ENCODE measurements at regions not wholly inside any gene's neighbourhood (a gene's known extent, or its start where the extent isn't known, plus 50 kb on each side); places are given as distances from the start of the nearest gene placed in this dataset.
A peak's percentile ranks its signal among the peaks of the same experiment; 100 is the strongest.

DNA sequence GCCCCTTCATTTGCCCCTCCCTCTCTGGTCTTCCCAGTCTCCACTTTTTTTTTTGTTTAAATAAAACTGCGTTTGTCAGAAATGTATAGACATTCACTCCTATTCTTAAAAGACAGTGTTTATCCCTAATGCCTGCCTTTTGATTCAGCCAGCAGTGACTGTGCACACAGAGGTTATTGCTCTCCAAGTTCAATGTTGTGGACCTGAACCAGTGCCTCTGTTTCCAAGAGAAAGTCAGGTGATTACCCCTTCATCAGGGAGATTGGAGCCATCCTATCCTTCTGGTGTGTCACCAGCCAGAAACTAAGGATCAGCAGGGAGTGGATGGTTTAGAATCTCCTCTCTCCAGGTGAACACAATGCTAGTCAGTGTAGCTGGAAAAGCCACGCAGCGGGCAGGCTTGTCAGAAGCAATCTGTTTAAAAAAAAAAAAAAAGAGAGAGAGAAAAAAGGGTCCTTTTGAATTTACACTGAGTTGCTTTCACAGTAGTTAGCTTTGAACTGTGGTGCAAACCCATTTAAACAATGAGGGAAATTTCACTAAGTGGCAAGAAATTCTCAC lies 167.5 kb upstream of the DMRT1 start:
- Mint-ChIP-seq H3K9me3 (peaks cover 9% of the 10 kb centered on the region), H3K4me1 (ENCODE audit: low read depth) (peaks cover 23% of the 10 kb centered on the region), H3K36me3 (ENCODE audit: low read depth) (no peaks in the 10 kb centered on the region), H3K27ac (no peak overlapping the region), H3K27me3 (peaks cover 3% of the 10 kb centered on the region), H3K4me3 (no peak overlapping the region)
- intact Hi-C loops (cut with micrococcal nuclease) = no loop called here
- TF ChIP-seq, protein P1, sequence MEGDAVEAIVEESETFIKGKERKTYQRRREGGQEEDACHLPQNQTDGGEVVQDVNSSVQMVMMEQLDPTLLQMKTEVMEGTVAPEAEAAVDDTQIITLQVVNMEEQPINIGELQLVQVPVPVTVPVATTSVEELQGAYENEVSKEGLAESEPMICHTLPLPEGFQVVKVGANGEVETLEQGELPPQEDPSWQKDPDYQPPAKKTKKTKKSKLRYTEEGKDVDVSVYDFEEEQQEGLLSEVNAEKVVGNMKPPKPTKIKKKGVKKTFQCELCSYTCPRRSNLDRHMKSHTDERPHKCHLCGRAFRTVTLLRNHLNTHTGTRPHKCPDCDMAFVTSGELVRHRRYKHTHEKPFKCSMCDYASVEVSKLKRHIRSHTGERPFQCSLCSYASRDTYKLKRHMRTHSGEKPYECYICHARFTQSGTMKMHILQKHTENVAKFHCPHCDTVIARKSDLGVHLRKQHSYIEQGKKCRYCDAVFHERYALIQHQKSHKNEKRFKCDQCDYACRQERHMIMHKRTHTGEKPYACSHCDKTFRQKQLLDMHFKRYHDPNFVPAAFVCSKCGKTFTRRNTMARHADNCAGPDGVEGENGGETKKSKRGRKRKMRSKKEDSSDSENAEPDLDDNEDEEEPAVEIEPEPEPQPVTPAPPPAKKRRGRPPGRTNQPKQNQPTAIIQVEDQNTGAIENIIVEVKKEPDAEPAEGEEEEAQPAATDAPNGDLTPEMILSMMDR (IDR thresholded peaks at IDR 0.05) = no peak
- POLR2A ChIA-PET = interaction anchor here (0.9 kb wide), 1 partner anchor 99 kb away, joined by 3 read pairs; no protein-coding TSS in a partner anchor
- CTCF ChIA-PET = no interaction called here
- no peak for DNase-seq
- no peak for ATAC-seq

DNA sequence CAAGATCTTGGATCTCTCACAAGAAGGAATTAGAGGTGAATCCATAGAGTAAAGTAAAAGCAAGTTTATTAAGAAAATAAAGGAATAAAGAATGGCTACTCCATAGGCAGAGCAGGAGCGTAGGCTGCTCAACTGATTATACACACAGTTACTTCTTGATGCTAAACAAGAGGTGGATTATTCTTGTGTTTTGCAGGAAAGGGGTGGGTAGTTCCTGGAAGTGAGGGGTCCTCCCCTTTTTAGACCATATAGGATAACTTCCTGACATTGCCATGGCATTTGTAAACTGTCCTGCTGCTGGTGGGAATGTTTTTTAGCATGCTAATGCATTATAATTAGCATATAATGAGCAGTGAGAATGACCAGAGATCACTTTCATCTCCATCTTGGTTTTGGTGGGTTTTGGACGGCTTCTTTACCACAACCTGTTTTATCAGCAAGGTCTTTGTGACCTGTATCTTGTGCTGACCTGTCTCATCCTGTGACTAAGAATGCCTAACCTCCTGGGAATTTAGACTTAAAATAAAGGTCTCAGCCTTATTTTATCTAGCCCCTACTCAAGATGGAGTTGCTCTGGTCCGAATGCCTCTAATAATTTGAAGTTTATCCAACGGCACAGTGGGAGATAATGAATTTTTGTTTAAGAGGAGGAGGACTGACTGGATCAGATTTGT lies 165.7 kb upstream of the DMRT1 start:
- intact Hi-C loops (cut with micrococcal nuclease) = no loop called here
- no peak for DNase-seq

GRCh38 chr9:676780-677438 lies 164.6 kb upstream of the DMRT1 start:
- Mint-ChIP-seq H3K27ac (no peak overlapping the region), H3K27me3 (peaks cover 2% of the 10 kb centered on the region), H3K9me3 (no peaks in the 10 kb centered on the region), H3K36me3 (ENCODE audit: low read depth) (no peaks in the 10 kb centered on the region), H3K4me1 (ENCODE audit: low read depth) (peaks cover 23% of the 10 kb centered on the region), H3K4me3 (peak overlapping the region; percentile 53)
- DNase-seq (no peak), ATAC-seq (no peak)
- intact Hi-C loops (cut with micrococcal nuclease) = no loop called here
- POLR2A ChIA-PET = no interaction called here
- CTCF ChIA-PET = no interaction called here
- TF ChIP-seq, protein P1 (IDR thresholded peaks at IDR 0.05) = no peak

More for the DNA sequence above, 165.7 kb upstream of the DMRT1 start:
- peaks cover 23% of the 10 kb centered on the region for H3K4me1 Mint-ChIP-seq (ENCODE audit: low read depth)
- no peaks in the 10 kb centered on the region for H3K9me3 Mint-ChIP-seq
- H3K27me3 Mint-ChIP-seq = peaks cover 2% of the 10 kb centered on the region
- no peaks in the 10 kb centered on the region for H3K36me3 Mint-ChIP-seq (ENCODE audit: low read depth)
- H3K4me3 Mint-ChIP-seq = no peak overlapping the region
- TF ChIP-seq, protein P1 (IDR thresholded peaks at IDR 0.05) = no peak
- POLR2A ChIA-PET = no interaction called here
- ATAC-seq = no peak
- no peak overlapping the region for H3K27ac Mint-ChIP-seq
- CTCF ChIA-PET = no interaction called here

DNA sequence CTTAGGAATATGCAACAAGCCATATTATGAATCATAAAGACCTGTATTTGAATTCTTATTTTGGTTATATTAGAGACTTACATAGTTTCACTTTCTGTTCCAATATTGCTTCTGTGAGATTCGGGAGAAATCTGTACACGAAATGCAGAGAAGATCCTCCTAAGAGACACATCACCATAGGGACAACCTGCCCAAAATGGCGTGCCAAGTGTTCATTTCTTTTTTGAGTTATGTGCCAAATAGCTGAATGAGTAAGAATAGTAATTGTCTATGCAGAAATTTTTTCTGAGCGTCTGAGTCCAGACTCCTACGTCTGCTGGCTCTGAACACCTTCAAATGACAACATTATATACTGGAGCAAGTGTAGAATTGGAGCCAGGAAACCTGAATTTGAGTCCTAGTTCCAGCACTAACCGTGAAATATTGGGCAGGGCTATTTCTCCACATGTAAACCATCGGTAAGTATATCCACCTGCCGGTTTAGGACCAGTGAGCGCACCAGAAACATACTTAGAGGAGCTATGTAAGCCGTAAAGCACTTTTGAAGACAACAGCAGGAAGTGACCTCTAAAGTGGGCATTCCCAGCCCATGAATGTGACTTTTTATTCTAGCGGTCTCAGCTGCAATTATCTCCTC lies 163.9 kb upstream of the DMRT1 start:
- Mint-ChIP-seq H3K27me3 (peaks cover 2% of the 10 kb centered on the region), H3K9me3 (no peaks in the 10 kb centered on the region), H3K27ac (no peak overlapping the region), H3K36me3 (ENCODE audit: low read depth) (no peaks in the 10 kb centered on the region), H3K4me3 (peak overlapping the region; percentile 53), H3K4me1 (ENCODE audit: low read depth) (peaks cover 23% of the 10 kb centered on the region)
- TF ChIP-seq, protein P1 (IDR thresholded peaks at IDR 0.05) = no peak
- peak; percentile 17 for ATAC-seq
- intact Hi-C loops (cut with micrococcal nuclease) = no loop called here
- POLR2A ChIA-PET = no interaction called here
- CTCF ChIA-PET = no interaction called here
- no peak for DNase-seq

- no peak for ATAC-seq
- H3K27ac Mint-ChIP-seq = no peak overlapping the region
Observed at GRCh38 chr9:678897-679296, 162.6 kb upstream of the DMRT1 start.

More at GRCh38 chr9:678897-679296, 162.6 kb upstream of the DMRT1 start:
- Mint-ChIP-seq H3K4me3 (no peak overlapping the region), H3K4me1 (ENCODE audit: low read depth) (peaks cover 23% of the 10 kb centered on the region), H3K27me3 (no peaks in the 10 kb centered on the region), H3K36me3 (ENCODE audit: low read depth) (no peaks in the 10 kb centered on the region), H3K9me3 (no peaks in the 10 kb centered on the region)
- DNase-seq = no peak
- CTCF ChIA-PET = no interaction called here
- POLR2A ChIA-PET = no interaction called here
- intact Hi-C loops (cut with micrococcal nuclease) = no loop called here
- TF ChIP-seq, protein P1 (IDR thresholded peaks at IDR 0.05) = no peak

Data from activated CD8-positive, alpha-beta T cell treated with anti-CD3 and anti-CD28 coated beads for 36 hours (primary cell).